ENCODE measurements at regions not wholly inside any gene's neighbourhood (a gene's known extent, or its start where the extent isn't known, plus 50 kb on each side); places are given as distances from the start of the nearest gene placed in this dataset.
"Not testable (repeated sequence)": the region's sequence is repeated elsewhere in the genome, so short reads cannot be mapped to it uniquely, and the experiment has no call there.

- DNase-seq (ENCODE audit: low read depth in 2 of 2): no peak
These were observed 301.3 kb downstream of the PLPP3 start for GRCh38 chr1:56278061-56278460.

GRCh38 chr1:56268519-56269140 lies 310.7 kb downstream of the PLPP3 start:
- DNase-seq (ENCODE audit: low read depth in 2 of 2): no peak

GRCh38 chr1:56267611-56268010 lies 311.8 kb downstream of the PLPP3 start:
- no peak for DNase-seq (ENCODE audit: low read depth in 2 of 2)

GRCh38 chr1:56266359-56266758 lies 313.0 kb downstream of the PLPP3 start:
- DNase-seq (ENCODE audit: low read depth in 2 of 2): no peak

- no peak for DNase-seq (ENCODE audit: low read depth in 2 of 2)
These were observed 314.1 kb downstream of the PLPP3 start for GRCh38 chr1:56265216-56265615.

- DNase-seq (ENCODE audit: low read depth in 2 of 2): no peak
These were observed 315.5 kb downstream of the PLPP3 start for GRCh38 chr1:56263908-56264307.

GRCh38 chr1:56258371-56258770 lies 321.0 kb downstream of the PLPP3 start:
- no peak for DNase-seq (ENCODE audit: low read depth in 2 of 2)

GRCh38 chr1:56257726-56258125 lies 321.6 kb downstream of the PLPP3 start:
- DNase-seq (ENCODE audit: low read depth in 2 of 2): no peak

GRCh38 chr1:56256153-56257000 lies 323.0 kb downstream of the PLPP3 start:
- DNase-seq (ENCODE audit: low read depth in 2 of 2): no peak

- no peak for DNase-seq (ENCODE audit: low read depth in 2 of 2)
These were observed 323.7 kb downstream of the PLPP3 start for GRCh38 chr1:56255516-56256152.

- no peak for DNase-seq (ENCODE audit: low read depth in 2 of 2)
These were observed 325.2 kb downstream of the PLPP3 start for GRCh38 chr1:56254130-56254529.

GRCh38 chr1:56250809-56251208 lies 328.6 kb downstream of the PLPP3 start:
- no peak for DNase-seq (ENCODE audit: low read depth in 2 of 2)

- DNase-seq (ENCODE audit: low read depth in 2 of 2): no peak
These were observed 330.1 kb downstream of the PLPP3 start for GRCh38 chr1:56249234-56249633.

- DNase-seq (ENCODE audit: low read depth in 2 of 2): no peak
These were observed 331.2 kb downstream of the PLPP3 start for GRCh38 chr1:56248138-56248537.

- not testable (repeated sequence) for DNase-seq (ENCODE audit: low read depth in 2 of 2)
These were observed 332.6 kb downstream of the PLPP3 start for GRCh38 chr1:56246726-56247125.

GRCh38 chr1:56240400-56240799 lies 339.0 kb downstream of the PLPP3 start:
- DNase-seq (ENCODE audit: low read depth in 2 of 2): no peak

- DNase-seq (ENCODE audit: low read depth in 2 of 2): no peak
These were observed 341.8 kb downstream of the PLPP3 start for GRCh38 chr1:56237491-56238064.

- no peak for DNase-seq (ENCODE audit: low read depth in 2 of 2)
These were observed 342.7 kb downstream of the PLPP3 start for GRCh38 chr1:56236688-56237087.

- no peak for DNase-seq (ENCODE audit: low read depth in 2 of 2)
These were observed 343.4 kb downstream of the PLPP3 start for GRCh38 chr1:56235909-56236510.

- no peak for DNase-seq (ENCODE audit: low read depth in 2 of 2)
These were observed 350.2 kb downstream of the PLPP3 start for GRCh38 chr1:56229186-56229585.

- DNase-seq (ENCODE audit: low read depth in 2 of 2): no peak
These were observed 351.5 kb downstream of the PLPP3 start for GRCh38 chr1:56227886-56228285.

GRCh38 chr1:56227401-56227800 lies 352.0 kb downstream of the PLPP3 start:
- DNase-seq (ENCODE audit: low read depth in 2 of 2): no peak
